HG02678 (cell line): ENCODE measurements at regions not wholly inside any gene's neighbourhood (a gene's known extent, or its start where the extent isn't known, plus 50 kb on each side); places are given as distances from the start of the nearest gene placed in this dataset.
A peak's percentile ranks its signal among the peaks of the same experiment; 100 is the strongest.

Source experiments
- ATAC-seq: cut with Tn5 transposase; IDR thresholded peaks from one replicate; pipeline ENCODE4 v1.9.1; 2021; ENCODE audit warnings: mild to moderate bottlenecking, moderate library complexity; ENCODE audit not compliant: unreplicated experiment

GRCh38 chr10:58968389-58968755 is 208.1 kb upstream of the PHYHIPL start:
- ATAC-seq = no peak

- ATAC-seq = no peak
Measured at GRCh38 chr10:58969576-58969975, 206.9 kb upstream of the PHYHIPL start.

GRCh38 chr10:58970160-58970915 is 206.1 kb upstream of the PHYHIPL start:
- no peak for ATAC-seq

GRCh38 chr10:58971211-58971610 is 205.2 kb upstream of the PHYHIPL start:
- no peak for ATAC-seq

GRCh38 chr10:58971796-58972491 is 204.5 kb upstream of the PHYHIPL start:
- ATAC-seq = no peak

GRCh38 chr10:58972576-58973234 is 203.7 kb upstream of the PHYHIPL start:
- no peak for ATAC-seq

- ATAC-seq = no peak
Measured at GRCh38 chr10:58973235-58973595, 203.2 kb upstream of the PHYHIPL start.

- no peak for ATAC-seq
Measured at GRCh38 chr10:58976254-58976653, 200.2 kb upstream of the PHYHIPL start.

GRCh38 chr10:58979711-58980110 is 196.7 kb upstream of the PHYHIPL start:
- no peak for ATAC-seq

- ATAC-seq = no peak
Measured at GRCh38 chr10:58980826-58981415, 195.5 kb upstream of the PHYHIPL start.

GRCh38 chr10:58981846-58982245 is 194.6 kb upstream of the PHYHIPL start:
- ATAC-seq = no peak

- ATAC-seq = no peak
Measured at GRCh38 chr10:58982470-58983239, 193.8 kb upstream of the PHYHIPL start.

GRCh38 chr10:58985216-58985615 is 191.2 kb upstream of the PHYHIPL start:
- no peak for ATAC-seq

- no peak for ATAC-seq
Measured at GRCh38 chr10:58989486-58990039, 186.9 kb upstream of the PHYHIPL start.

GRCh38 chr10:58990693-58991092 is 185.8 kb upstream of the PHYHIPL start:
- no peak for ATAC-seq

GRCh38 chr10:58991856-58992255 is 184.6 kb upstream of the PHYHIPL start:
- ATAC-seq = no peak

- ATAC-seq = no peak
Measured at GRCh38 chr10:58992830-58993460, 183.5 kb upstream of the PHYHIPL start.

GRCh38 chr10:58993480-58994221 is 182.8 kb upstream of the PHYHIPL start:
- ATAC-seq = peak; percentile 50
